NOMO-1 treated with DMSO at 0.1 percent for 48 hours (cell line): ENCODE measurements at regions not wholly inside any gene's neighbourhood (a gene's known extent, or its start where the extent isn't known, plus 50 kb on each side); places are given as distances from the start of the nearest gene placed in this dataset.

ENCODE experiments used
- DNase-seq: peaks from one replicate; lab custom pipeline; 2025; ENCODE audit not compliant: unreplicated experiment; lab: John Stamatoyannopoulos, UW

GRCh38 chr13:106858903-106859532 lies 291.1 kb upstream of the ARGLU1 start:
- DNase-seq, result no peak

- DNase-seq, result no peak
Measured at GRCh38 chr13:106852436-106852835, 284.5 kb upstream of the ARGLU1 start.

- DNase-seq, result no peak
Measured at GRCh38 chr13:106850973-106851650, 283.2 kb upstream of the ARGLU1 start.

- DNase-seq, result no peak
Measured at GRCh38 chr13:106846571-106847448, 278.9 kb upstream of the ARGLU1 start.

- no peak for DNase-seq
Measured at GRCh38 chr13:106836186-106836802, 268.4 kb upstream of the ARGLU1 start.

GRCh38 chr13:106835477-106835876 lies 267.5 kb upstream of the ARGLU1 start:
- DNase-seq, result no peak

- no peak for DNase-seq
Measured at GRCh38 chr13:106821979-106822378, 254.0 kb upstream of the ARGLU1 start.

GRCh38 chr13:106819413-106820180 lies 251.7 kb upstream of the ARGLU1 start:
- no peak for DNase-seq

- DNase-seq, result no peak
Measured at GRCh38 chr13:106818971-106819370, 251.0 kb upstream of the ARGLU1 start.

GRCh38 chr13:106815545-106815944 lies 247.6 kb upstream of the ARGLU1 start:
- DNase-seq, result no peak

GRCh38 chr13:106814463-106814862 lies 246.5 kb upstream of the ARGLU1 start:
- DNase-seq, result no peak

- no peak for DNase-seq
Measured at GRCh38 chr13:106810069-106810468, 242.1 kb upstream of the ARGLU1 start.

- DNase-seq, result no peak
Measured at GRCh38 chr13:106804991-106805390, 237.1 kb upstream of the ARGLU1 start.

- DNase-seq, result no peak
Measured at GRCh38 chr13:106802917-106803316, 235.0 kb upstream of the ARGLU1 start.

GRCh38 chr13:106799781-106800335 lies 231.9 kb upstream of the ARGLU1 start:
- no peak for DNase-seq

- DNase-seq, result no peak
Measured at GRCh38 chr13:106797081-106797640, 229.2 kb upstream of the ARGLU1 start.

GRCh38 chr13:106796280-106797047 lies 228.5 kb upstream of the ARGLU1 start:
- DNase-seq, result no peak

- DNase-seq, result no peak
Measured at GRCh38 chr13:106795847-106796246, 227.9 kb upstream of the ARGLU1 start.

GRCh38 chr13:106794117-106794516 lies 226.2 kb upstream of the ARGLU1 start:
- DNase-seq, result no peak
